GM21619 (cell line): ENCODE measurements at regions not wholly inside any gene's neighbourhood (a gene's known extent, or its start where the extent isn't known, plus 50 kb on each side); places are given as distances from the start of the nearest gene placed in this dataset.
"Not testable (repeated sequence)": the region's sequence is repeated elsewhere in the genome, so short reads cannot be mapped to it uniquely, and the experiment has no call there.

Experiments used
- ATAC-seq: cut with Tn5 transposase; IDR thresholded peaks from one replicate; pipeline ENCODE4 v1.9.1; 2021; ENCODE audit not compliant: unreplicated experiment

GRCh38 chr7:123264820-123265219 lies 65.1 kb upstream of the SLC13A1 start:
- not testable (repeated sequence) for ATAC-seq

GRCh38 chr7:123260428-123260960 lies 60.7 kb upstream of the SLC13A1 start:
- ATAC-seq, result no peak

- no peak for ATAC-seq
Observed at GRCh38 chr7:123259759-123260158, 60.0 kb upstream of the SLC13A1 start.
